GM23248 (cell line): ENCODE measurements at regions not wholly inside any gene's neighbourhood (a gene's known extent, or its start where the extent isn't known, plus 50 kb on each side); places are given as distances from the start of the nearest gene placed in this dataset.

Experiments
- EZH2 ChIP-seq: fragments of 200-600 bp; sonication (generic); IDR thresholded peaks from 2 replicates; pipeline ENCODE4 v1.6.1; 2018; ENCODE audit warnings: antibody characterized with exemption, mild to moderate bottlenecking; ENCODE audit not compliant: insufficient read depth, poor library complexity, severe bottlenecking
- EZH2phosphoT487 ChIP-seq: fragments of 200-600 bp; sonication (generic); IDR thresholded peaks from 2 replicates; pipeline ENCODE4 v1.6.1; 2018; ENCODE audit warnings: antibody characterized with exemption, moderate library complexity, mild to moderate bottlenecking, low read depth; ENCODE audit not compliant: insufficient read depth

DNA sequence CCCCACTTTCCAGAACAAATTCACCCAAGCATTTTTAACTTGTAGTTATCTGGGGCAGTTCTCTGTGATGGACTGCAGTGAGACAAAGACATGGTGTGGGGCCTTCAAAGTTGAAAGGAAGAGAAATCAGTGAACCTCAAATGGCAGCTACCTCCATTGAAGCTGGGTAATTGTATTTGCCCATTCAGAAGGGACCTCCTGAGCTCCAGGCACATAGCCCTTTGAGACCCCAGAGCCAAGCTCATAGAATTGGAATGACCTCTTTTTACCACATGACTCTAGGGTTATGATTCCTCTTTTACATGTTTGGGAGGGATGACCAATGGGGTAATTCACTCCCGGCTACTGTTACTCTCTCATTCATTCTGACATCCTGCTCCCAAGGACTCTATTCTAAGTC is 368.4 kb upstream of the ITGA1 start:
- TF ChIP-seq EZH2phosphoT487 (no peak), EZH2 (no peak)
